ENCODE measurements at regions not wholly inside any gene's neighbourhood (a gene's known extent, or its start where the extent isn't known, plus 50 kb on each side); places are given as distances from the start of the nearest gene placed in this dataset.

GRCh38 chr12:124721501-124722162, 142.0 kb downstream of the SCARB1 start:
- TF ChIP-seq POLR2A (IDR thresholded peaks at IDR 0.05) (no peak), EP300 (IDR thresholded peaks at IDR 0.05) (no peak), POLR2AphosphoS5 (IDR thresholded peaks at IDR 0.05) (no peak)
- TF ChIP-seq, protein P1, sequence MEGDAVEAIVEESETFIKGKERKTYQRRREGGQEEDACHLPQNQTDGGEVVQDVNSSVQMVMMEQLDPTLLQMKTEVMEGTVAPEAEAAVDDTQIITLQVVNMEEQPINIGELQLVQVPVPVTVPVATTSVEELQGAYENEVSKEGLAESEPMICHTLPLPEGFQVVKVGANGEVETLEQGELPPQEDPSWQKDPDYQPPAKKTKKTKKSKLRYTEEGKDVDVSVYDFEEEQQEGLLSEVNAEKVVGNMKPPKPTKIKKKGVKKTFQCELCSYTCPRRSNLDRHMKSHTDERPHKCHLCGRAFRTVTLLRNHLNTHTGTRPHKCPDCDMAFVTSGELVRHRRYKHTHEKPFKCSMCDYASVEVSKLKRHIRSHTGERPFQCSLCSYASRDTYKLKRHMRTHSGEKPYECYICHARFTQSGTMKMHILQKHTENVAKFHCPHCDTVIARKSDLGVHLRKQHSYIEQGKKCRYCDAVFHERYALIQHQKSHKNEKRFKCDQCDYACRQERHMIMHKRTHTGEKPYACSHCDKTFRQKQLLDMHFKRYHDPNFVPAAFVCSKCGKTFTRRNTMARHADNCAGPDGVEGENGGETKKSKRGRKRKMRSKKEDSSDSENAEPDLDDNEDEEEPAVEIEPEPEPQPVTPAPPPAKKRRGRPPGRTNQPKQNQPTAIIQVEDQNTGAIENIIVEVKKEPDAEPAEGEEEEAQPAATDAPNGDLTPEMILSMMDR (IDR thresholded peaks at IDR 0.05): no peak
- H3K4me3 ChIP-seq: no peak overlapping the region
- no peak for DNase-seq
- 75 to 78% methylated on average over 3 of the region's 3 CpGs for WGBS, 2 donors
- H3K27me3 ChIP-seq: no peaks in the 10 kb centered on the region
- peak overlapping the region in 3 of 4 donors; percentile 27 to 69 (median 30) for H3K27ac ChIP-seq
- no peaks in the 10 kb centered on the region for H3K9me3 ChIP-seq
- peaks cover 31 to 42% (median 35%) of the 10 kb centered on the region in 4 donors for H3K4me1 ChIP-seq
- no peak for ATAC-seq (ENCODE audit: low FRiP score in 2 of 2)
- no peaks in the 10 kb centered on the region for H3K36me3 ChIP-seq

- DNase-seq (peak in 1 of 2 donors; percentile 53), ATAC-seq (ENCODE audit: low FRiP score in 2 of 2) (peak in 1 of 2 donors; percentile 57)
- WGBS, 2 donors: 47 to 51% methylated on average over 16 of the region's 16 CpGs
- no peaks in the 10 kb centered on the region for H3K36me3 ChIP-seq
- peaks cover 29 to 39% (median 34%) of the 10 kb centered on the region in 4 donors for H3K4me1 ChIP-seq
- no peaks in the 10 kb centered on the region for H3K9me3 ChIP-seq
- H3K4me3 ChIP-seq: no peak overlapping the region
- peak overlapping the region; percentile 42 to 69 (median 54) for H3K27ac ChIP-seq
- TF ChIP-seq, protein P1 (IDR thresholded peaks at IDR 0.05): no peak
- TF ChIP-seq POLR2AphosphoS5 (IDR thresholded peaks at IDR 0.05) (peak; percentile 73 to 74), POLR2A (IDR thresholded peaks at IDR 0.05) (peak in 1 of 4 donors; percentile 36), EP300 (IDR thresholded peaks at IDR 0.05) (peak in 3 of 4 donors; percentile 18 to 92 (median 92))
- H3K27me3 ChIP-seq: no peaks in the 10 kb centered on the region
Observed at GRCh38 chr12:124720681-124721500, 142.8 kb downstream of the SCARB1 start.

DNA sequence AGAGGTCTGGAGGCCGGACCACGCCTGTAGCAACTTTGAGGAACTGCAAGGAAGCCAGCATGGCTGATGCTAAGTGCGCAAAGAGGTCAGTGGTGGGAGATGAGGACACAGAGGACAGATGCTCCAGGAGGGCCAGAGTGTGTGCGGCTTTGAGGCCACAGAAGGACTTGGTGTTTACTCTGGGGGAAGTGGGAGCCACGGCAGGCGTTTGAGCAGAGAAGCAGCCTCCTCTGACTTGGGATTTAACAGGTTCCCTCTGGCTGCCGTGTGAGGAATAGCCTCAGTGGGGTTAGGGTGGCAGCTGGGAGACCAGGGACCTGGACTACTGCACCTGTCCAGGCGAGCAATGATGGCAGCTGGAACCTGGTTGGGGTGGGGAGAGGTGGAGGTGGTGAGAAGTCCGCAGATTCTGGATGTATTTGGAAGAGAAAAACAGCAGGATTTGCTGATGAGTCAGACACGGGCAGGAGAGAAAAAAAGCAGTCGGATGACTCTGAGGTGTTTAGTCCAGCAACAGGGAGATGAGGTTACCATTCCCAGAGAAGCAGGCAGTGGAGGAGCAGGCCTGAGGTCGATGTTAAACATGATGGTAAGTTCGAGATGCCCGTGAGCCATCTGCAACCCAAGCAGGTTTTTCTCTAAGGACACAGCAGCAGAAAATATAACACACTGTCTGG, 143.5 kb downstream of the SCARB1 start:
- DNase-seq: no peak

GRCh38 chr12:124719231-124719630, 144.4 kb downstream of the SCARB1 start:
- peaks cover 37 to 51% (median 48%) of the 10 kb centered on the region in 4 donors for H3K4me1 ChIP-seq
- no peaks in the 10 kb centered on the region for H3K36me3 ChIP-seq
- TF ChIP-seq POLR2A (IDR thresholded peaks at IDR 0.05): no peak
- TF ChIP-seq, protein P1 (IDR thresholded peaks at IDR 0.05): no peak
- TF ChIP-seq EP300 (IDR thresholded peaks at IDR 0.05): no peak
- no peak for TF ChIP-seq POLR2AphosphoS5 (IDR thresholded peaks at IDR 0.05)
- peak overlapping the region in 1 of 4 donors; percentile 69 for H3K27ac ChIP-seq
- no peak for ATAC-seq (ENCODE audit: low FRiP score in 2 of 2)
- no peak for DNase-seq
- H3K27me3 ChIP-seq: no peaks in the 10 kb centered on the region
- WGBS, 2 donors: 90 to 92% methylated on average over 8 to 12 of the region's 12 CpGs
- H3K9me3 ChIP-seq: no peaks in the 10 kb centered on the region
- H3K4me3 ChIP-seq: no peak overlapping the region

More for the DNA sequence above, 143.5 kb downstream of the SCARB1 start:
- ATAC-seq (ENCODE audit: low FRiP score in 2 of 2): peak in 1 of 2 donors; percentile 30
- Histone ChIP-seq H3K4me3 (no peak overlapping the region), H3K36me3 (no peaks in the 10 kb centered on the region), H3K9me3 (no peaks in the 10 kb centered on the region), H3K27ac (peak overlapping the region; percentile 42 to 69 (median 54)), H3K4me1 (peaks cover 32 to 45% (median 40%) of the 10 kb centered on the region in 4 donors), H3K27me3 (no peaks in the 10 kb centered on the region)
- 69 to 71% methylated on average over 14 of the region's 14 CpGs for WGBS, 2 donors
- TF ChIP-seq, protein P1 (IDR thresholded peaks at IDR 0.05): peak in 3 of 6 experiments; percentile 32 to 33 (median 33)
- no peak for TF ChIP-seq POLR2AphosphoS5 (IDR thresholded peaks at IDR 0.05)

Data from upper lobe of left lung (tissue), 6 donors.